HG03432 (cell line): ENCODE measurements at regions not wholly inside any gene's neighbourhood (a gene's known extent, or its start where the extent isn't known, plus 50 kb on each side); places are given as distances from the start of the nearest gene placed in this dataset.
A peak's percentile ranks its signal among the peaks of the same experiment; 100 is the strongest.
"Not testable (repeated sequence)": the region's sequence is repeated elsewhere in the genome, so short reads cannot be mapped to it uniquely, and the experiment has no call there.

ENCODE experiments used
- ATAC-seq: cut with Tn5 transposase; IDR thresholded peaks from one replicate; pipeline ENCODE4 v1.9.1; 2021; ENCODE audit warnings: mild to moderate bottlenecking, moderate library complexity; ENCODE audit not compliant: unreplicated experiment

DNA sequence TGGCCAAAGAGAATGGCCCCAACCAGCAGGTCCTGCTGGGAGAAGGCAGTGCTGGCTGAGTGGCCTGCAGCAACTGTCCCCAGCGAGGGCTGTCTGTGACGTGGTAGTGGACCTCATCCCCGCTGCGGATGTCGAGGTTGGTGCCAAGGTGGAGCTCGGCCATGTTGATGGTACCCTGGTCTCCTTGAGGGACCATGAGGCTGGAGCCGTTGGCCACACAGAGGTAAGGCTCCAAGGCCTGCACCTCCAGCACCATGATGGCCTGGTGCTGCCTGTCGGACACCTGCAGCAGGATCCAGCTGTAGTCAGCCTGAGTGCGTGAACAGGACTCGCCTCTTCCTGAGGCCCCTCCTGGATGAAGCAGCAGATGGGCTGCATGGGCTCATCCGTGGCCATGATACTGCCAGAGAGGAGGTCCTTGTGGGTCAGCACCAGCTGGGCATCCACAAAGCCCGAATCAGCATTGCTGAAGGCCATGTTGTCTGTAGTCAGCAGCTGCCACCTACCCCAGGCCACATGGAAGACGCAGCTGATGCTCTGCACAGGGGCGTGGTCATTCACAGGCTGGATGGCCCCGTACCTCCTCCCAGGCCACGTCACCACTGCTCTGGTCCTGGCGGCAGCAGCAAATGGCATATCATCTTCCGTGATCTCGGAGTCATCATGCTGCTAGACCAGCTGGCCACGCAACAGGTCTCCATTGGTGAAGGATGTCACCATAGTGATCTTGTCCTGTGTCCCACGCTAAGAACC lies 167.5 kb downstream of the GOLGA6L4 start:
- no peak for ATAC-seq

DNA sequence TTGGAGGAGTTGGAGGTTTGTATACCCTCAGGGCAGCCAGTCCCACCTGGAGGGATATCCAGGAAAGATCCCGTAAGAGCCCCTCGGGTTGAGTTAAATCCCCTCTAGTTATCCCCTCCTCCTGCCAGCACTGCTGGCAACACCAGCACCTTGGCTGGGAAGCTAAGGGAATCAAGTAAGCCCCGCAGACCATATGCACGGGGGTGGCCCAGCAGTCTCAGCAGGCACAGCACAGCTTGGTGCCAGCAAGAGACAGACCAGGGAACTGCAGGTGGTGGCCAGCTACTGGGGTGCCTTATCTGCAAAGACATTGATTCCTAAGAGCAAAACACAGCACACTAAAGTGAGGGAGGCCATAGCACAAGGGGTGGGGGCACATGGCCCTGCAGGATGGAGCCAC lies 173.8 kb downstream of the GOLGA6L4 start:
- not testable (repeated sequence) for ATAC-seq

DNA sequence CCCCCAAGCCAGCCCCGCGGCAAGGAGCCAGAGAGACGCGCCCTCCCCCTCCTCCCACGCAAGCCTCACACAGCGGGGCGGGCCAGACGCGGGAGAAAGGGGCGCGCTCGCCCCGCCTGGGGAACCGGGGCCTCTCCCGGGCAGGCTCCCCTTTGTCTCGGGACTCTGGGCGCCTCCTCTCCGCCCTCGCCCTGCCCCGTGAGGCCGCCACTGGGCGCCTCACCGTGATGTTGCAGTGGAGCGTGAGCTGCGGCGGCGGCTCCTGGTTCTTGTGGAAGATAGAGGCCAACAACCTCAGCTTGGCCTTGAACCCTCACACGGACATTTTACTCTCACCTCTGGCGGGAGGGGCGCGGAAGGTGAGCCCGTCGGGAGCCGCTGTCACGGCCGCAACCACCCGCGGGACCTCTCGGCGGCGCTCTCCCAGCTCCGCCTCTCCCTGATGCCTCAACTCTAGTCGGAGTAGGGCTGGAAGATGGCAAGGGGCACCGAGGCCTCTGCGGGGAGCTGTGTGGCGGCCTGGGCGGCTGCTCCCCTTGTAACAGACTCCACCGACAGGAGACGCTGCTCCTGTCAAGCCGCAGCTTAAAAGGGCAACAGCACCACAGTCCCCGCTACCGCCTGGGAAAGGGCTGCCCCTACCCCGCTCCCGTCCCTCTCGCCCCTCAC lies 179.2 kb upstream of the ZSCAN2 start:
- not testable (repeated sequence) for ATAC-seq

DNA sequence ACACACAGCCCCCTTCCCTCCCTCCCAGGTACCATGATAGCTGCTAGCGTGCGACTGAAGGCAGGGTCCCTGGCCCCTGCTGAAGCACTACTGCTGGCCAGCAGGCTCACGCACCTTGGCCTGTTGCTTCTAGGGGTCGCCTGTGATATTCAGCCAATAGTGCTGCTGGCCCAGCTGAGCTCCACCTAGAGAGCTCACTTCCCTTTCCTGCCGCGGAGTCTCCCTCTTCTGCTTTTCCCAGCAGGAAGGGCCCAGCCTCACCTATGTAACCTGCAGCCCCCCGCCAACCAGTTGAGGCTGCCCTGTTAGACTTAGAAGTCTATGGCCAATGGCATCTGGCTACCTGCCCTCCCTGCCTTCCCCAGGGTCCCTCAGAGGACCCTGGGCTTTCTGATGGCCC lies 175.5 kb upstream of the ZSCAN2 start:
- ATAC-seq: not testable (repeated sequence)

DNA sequence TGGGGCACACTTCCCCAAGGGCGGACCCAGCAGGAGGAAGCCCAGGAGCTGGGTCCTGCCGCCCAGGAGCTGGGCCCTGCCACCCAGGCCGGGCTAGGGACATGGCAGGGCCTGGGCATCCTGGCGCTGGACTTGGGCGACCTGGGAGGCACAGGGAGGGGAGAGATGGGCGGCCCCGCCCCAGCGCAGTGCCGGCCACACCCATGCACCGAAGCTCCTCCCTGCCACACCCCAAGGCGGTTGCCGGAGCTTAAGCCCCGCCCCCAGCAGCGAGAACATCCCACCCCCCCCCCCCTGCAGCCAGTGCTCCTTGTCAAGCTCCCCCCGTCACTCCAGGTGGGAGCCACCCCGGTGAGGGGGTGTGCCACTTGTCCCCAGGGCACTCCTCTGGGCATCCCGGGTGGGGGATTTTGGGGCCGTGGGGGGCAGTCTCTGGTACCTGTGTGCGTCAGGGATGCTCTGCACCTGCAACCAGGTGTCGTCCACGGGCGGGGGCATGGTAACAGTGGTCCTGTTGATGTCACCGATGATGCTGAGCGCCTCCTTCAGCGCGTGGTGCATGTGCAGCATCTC lies 127.4 kb upstream of the ZSCAN2 start:
- not testable (repeated sequence) for ATAC-seq

DNA sequence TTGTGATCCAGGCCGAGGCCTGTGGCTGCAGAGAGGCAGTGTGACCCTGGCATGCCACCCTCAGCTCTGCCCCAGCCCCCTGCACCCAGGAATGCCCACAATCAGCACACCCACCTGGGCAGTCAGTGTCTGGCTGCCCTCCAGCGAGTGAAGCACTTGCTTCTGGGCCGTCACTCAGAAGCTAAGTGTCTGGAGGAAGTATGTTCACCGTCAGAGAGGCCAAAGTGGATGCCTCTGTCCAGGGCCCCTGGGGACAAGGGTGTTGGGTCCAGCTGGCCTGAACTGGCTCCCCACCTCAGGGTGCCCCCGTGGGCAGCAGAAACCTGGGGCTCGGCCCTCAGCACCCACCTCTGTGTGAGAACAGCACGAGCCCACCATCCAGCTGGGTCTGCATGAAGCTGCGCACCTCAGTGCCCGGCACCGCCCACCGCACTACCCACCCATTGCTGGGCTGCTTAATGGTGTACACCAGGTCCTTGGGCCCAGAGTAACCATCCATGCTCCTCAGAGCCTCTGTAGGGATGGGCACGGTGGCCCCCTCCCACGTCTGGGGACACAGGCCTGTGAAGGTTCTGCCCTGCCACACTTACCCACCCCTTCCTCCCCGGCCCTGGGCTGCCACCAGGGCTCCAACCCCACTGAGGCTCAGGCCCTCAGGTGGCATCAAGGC lies 124.3 kb upstream of the ZSCAN2 start:
- ATAC-seq: not testable (repeated sequence)

DNA sequence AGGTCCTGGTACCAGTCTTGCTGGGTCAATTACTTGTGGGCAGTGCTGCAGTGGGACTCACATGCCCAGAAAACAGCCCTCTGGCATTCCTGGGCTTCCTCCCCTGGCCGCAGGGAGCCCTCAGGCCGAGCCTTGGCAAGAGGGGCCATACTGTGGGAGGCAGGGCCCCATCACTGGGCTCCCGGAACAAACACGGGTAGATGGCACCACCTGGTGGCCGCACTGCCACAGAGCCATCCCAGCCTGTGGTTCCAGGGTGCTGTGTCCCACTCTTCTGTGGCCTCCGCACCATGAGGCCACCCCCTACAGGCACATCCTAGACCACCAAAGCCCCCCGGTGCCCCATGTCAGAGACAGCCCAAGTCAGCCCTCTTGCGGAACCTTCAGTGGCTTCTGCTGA lies 123.3 kb upstream of the ZSCAN2 start:
- peak; percentile 83 for ATAC-seq

DNA sequence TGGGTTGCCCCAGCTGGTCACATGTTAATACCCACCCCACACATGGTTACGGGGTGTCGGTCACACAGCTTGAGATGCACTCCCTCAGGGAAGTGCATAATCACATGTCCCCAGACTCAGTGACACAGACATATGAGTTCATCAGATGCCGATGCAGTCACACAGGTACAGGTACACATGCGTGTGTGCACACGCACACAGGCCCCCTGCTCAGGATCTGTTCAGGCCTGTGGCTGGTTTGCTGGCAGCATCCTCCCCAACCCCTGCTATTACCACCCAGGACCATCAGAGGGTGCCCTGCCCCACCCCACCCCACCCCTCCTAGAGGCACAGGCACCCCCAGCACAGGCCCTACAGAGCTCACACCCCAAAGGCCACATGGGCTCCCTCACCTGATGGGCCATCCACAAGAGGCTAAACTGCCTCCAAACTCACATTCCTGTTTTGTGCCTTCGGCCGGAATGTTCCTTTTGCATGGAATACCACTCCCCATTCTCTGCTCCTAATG lies 120.6 kb upstream of the ZSCAN2 start:
- not testable (repeated sequence) for ATAC-seq

DNA sequence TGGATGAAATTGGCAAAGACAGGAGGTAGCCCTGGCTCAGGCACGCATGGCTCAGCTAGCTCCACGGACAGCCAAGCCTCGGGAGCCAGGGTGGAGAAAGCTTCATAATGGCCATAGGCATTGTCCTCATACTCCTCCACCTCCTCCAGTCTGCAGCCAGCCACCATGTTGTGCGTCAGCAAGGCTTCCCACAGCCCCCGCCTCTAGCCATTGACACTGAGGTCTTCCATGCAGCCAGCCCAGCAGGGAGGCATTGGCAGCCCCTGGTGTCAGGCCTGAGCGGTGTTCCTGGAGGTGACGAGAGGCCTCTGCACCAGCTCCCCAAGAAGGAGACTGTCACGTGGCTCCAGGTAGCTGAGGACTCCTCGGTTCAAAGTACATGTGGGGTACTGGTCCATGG lies 117.0 kb upstream of the ZSCAN2 start:
- ATAC-seq: not testable (repeated sequence)

DNA sequence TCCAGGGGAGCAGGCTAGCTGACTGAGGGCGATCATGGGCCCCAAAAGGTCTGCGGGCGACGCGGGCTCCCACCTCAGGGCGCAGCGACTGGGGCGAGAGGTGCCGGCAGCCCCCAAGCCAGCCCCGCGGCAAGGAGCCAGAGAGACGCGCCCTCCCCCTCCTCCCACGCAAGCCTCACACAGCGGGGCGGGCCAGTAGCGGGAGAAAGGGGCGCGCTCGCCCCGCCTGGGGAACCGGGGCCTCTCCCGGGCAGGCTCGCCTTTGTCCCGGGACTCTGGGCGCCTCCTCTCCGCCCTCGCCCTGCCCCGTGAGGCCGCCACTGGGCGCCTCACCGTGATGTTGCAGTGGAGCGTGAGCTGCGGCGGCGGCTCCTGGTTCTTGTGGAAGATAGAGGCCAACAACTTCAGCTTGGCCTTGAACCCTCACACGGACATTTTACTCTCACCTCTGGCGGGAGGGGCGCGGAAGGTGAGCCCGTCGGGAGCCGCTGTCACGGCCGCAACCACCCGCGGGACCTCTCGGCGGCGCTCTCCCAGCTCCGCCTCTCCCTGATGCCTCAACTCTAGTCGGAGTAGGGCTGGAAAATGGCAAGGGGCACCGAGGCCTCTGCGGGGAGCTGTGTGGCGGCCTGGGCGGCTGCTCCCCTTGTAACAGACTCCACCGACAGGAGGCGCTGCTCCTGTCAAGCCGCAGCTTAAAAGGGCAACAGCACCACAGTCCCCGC lies 100.5 kb upstream of the ZSCAN2 start:
- not testable (repeated sequence) for ATAC-seq

DNA sequence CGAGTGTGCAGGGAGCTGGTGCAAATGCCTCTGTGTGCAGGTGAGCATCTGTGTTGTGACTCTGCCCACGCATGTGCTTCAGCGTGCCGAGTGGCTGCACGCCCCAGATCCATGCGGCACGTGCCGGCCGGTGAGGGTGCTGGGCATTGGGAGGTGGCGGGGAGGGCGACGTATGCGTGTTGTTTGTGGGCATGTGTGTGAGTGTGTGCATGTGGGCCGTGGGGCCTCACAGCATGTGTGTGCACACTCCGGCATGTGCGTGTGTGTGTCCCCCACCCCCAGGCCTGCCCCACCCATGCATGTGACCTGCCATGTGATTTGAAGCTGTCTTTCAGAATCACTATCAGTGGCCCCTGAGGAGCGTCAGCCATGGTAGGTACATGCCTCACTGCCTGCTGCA lies 97.7 kb upstream of the ZSCAN2 start:
- not testable (repeated sequence) for ATAC-seq

DNA sequence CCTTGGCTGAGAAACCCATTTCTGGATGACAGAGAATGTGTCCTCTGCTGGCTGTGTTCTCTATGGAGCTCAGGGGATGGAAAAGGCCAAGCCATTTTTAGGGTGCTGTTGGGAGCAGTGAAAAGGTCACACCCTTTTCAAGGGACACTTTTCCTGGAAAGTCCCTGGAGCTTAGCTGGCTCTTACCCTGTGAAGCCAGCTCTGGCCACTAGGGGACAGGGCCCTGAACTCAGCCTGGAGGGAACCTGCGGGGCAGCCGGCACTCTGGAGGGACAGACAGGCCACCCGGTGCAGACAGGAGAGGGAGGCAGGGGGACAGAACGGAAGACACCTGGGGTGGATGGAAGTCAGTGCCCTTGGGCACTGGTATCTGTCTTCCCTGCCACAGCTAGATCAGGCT lies 95.3 kb upstream of the ZSCAN2 start:
- ATAC-seq: not testable (repeated sequence)

DNA sequence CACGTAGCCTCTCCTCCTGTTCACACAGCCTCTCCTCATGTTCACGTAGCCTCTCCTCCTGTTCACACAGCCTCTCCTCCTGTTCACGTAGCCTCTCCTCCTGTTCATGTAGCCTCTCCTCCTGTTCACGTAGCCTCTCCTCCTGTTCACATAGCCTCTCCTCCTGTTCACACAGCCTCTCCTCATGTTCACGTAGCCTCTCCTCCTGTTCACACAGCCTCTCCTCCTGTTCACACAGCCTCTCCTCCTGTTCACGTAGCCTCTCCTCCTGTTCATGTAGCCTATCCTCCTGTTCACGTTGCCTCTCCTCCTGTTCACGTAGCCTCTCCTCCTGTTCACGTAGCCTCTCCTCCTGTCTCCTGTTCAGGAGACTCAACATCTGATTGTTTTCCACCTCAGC lies 88.5 kb upstream of the ZSCAN2 start:
- ATAC-seq: not testable (repeated sequence)

DNA sequence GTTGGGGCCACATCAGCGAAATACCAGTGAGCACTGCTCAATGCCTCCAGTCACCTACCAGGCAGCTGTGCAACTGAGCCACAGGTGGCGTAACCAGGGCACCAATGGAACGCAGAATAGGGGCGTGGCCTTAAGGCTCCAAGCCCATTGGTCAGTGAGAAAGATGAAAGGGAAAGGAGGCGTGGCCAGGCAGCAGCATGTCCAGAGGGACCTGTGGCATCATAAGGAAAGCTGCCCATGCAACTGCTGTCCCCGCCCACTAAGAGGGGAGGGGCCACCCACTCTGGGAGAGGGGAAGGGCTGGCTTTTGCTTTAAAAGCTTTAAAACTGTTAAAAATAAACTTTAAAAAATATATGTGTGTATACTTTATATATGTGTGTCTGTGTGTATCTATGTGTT lies 84.0 kb upstream of the ZSCAN2 start:
- ATAC-seq: not testable (repeated sequence)

DNA sequence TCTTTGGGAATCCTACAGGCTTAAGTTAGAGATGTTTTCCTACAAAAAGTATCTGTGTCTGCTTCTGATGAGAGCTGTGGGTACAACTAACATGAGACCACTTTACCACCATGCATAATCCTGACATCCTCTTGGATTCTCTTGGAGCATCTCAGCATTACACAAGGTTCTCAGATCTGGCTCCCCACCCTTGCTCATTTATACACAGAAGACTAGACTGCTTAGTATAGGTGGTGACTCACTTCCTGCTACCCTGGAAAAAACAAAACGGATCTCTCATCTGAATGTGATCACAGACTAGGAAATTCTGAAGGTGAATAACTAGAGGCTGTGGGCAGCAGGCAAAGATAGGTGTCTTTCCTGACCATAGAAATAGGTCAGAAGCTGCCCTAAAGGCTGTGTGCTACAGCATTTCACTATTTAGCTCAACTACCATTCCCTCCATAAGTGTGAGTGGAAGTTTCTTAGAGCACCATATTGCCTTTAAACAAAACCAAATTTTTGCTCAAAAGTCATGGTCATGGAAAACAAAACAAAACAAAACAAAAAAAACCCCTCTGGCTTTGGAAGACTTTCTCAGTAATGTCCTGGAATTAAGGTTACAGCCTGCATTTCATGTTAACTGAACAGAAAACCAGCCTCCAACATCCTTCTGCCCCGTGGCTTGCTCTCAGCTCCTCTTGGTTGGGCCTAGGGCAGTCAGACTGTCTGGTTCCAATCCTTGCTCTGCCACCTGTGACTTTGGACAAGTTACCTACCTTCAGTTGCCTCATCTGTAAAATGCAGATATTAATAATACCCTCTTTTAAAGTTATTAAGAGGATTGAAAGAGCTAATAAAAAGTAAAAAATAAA lies 75.1 kb upstream of the ZSCAN2 start:
- not testable (repeated sequence) for ATAC-seq

DNA sequence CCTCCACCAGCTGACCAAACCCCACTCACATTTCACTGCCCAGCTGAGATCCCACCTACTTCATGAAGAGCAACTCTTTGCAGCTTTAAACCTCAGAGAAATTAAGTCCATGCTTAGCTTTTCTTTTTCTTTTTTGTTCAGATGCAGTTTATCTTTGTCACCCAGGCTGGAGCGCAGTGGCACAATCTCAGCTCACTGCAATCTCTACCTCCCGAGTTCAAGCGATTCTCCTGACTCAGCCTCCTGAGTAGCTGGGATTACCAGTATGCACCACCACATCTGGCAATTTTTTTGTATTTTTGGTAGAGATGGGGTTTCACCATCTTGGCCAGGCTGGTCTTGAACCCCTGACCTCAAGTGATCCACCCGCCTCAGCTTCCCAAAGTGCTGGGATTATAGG lies 70.1 kb upstream of the ZSCAN2 start:
- not testable (repeated sequence) for ATAC-seq

DNA sequence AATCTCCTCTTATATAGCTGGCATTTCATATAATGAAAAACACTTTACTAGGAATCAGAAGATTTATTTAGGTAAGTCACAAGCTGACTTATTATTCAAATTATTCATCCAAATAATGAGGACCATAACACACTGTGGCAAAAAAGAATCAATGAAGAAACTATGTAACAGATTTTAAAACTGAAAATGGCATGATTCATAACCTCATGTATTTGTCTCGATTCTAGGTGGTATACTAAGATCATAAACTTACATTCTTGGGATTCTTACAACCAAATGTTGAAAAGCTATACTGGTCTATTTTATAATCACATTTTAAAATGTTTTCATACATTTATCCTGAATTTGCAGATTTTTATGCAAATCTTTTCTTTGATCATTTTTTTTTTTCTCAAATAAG lies 69.6 kb upstream of the ZSCAN2 start:
- ATAC-seq: not testable (repeated sequence)

DNA sequence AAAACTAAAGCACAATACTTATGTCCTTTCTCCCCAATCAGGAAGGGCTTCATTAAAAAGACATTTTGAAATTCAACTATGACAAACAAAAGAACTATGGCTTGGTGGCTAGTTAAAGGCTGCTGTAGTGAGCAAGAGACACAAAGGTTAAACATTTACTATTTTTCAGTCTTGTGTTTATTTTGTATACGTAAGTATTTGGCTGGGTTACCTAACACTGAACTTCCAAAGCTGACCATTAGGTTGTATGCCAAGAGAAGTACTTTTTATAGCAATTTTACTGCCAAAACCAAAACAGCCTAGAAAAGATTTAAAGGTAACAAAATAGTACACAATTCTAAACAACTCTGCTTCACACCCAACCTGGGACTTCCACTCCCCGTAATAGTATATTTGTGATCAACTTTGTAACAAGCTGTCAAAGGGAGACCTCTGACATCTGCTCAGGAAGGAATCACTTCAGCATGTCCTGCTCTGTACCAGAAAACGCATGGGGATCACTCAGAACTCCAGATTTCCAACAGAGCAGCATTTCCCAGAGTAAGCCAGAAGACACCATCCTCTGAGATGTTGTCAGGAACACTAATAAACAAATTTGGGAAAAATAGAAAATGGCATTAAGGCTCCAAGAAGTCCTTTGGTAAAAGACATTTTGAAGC lies 69.0 kb upstream of the ZSCAN2 start:
- not testable (repeated sequence) for ATAC-seq

DNA sequence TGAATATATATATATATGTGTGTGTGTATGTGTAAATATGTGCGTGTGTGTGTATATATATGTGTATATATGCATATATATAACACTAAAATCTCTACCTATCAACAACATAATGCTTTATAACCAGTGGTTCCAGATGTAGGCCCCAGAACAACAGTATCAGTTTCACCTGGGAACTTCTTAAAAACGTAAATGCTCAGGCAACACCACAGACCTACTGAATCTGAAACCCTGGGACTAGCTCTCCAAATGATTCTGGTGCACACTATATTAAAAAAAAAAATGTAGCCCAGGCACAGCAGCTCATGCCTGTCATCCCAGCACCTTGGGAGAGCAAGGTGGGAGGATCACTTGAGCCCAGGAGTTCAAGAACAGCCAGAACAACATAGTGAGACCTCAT lies 67.1 kb upstream of the ZSCAN2 start:
- not testable (repeated sequence) for ATAC-seq
